ENCODE measurements at regions not wholly inside any gene's neighbourhood (a gene's known extent, or its start where the extent isn't known, plus 50 kb on each side); places are given as distances from the start of the nearest gene placed in this dataset.

DNA sequence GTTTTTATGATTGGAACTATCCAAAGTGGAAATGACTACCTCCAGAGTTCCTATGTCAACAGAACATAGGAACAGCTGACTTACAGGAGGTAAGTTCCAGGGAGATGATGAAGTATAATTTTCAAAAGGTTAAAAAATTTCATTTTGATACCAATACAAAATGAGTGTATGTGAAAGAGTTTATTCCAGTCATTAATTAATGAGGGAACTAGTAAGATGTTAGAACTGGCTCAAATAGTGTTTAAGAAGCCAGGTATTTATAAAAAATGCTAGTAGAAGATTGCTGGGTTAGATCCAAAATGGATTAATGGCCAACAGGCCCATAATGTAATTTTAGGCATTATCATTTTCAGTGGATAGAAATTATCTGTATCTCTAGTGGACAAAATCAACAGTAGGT, 227.7 kb upstream of the ZBED5 start:
- TF ChIP-seq CTCF (IDR thresholded peaks at IDR 0.05; ENCODE audit: poor library complexity), result no peak
- TF ChIP-seq EZH2phosphoT487 (IDR thresholded peaks at IDR 0.05; ENCODE audit: low read depth, severe bottlenecking, unreplicated experiment), result no peak
- TF ChIP-seq EZH2 (IDR thresholded peaks at IDR 0.05; ENCODE audit: borderline replicate concordance), result no peak

Measured in hepatocyte (in vitro differentiated cells).